ENCODE measurements at regions not wholly inside any gene's neighbourhood (a gene's known extent, or its start where the extent isn't known, plus 50 kb on each side); places are given as distances from the start of the nearest gene placed in this dataset. TPM values are rescaled to one million over a fixed set of nuclear protein-coding genes. Genes with fewer than 3 reads are reported as not detected.
"Not testable (repeated sequence)": the region's sequence is repeated elsewhere in the genome, so short reads cannot be mapped to it uniquely, and the experiment has no call there.

GRCh38 chr6:27195547-27195946, 52.0 kb upstream of the PRSS16 start:
- intact Hi-C loops (cut with DNase I); DNase-seq (ENCODE audit: low spot score): not testable (repeated sequence)

Small RNAs in the stretch of these regions (microRNA-seq; reads per million reads assigned to microRNA genes)
- gene MIR3143, result not detected
